MM.1S (cell line): ENCODE measurements at regions not wholly inside any gene's neighbourhood (a gene's known extent, or its start where the extent isn't known, plus 50 kb on each side); places are given as distances from the start of the nearest gene placed in this dataset.

ENCODE experiments used
- EZH2 ChIP-seq: fragments of 300-600 bp; sonication (generic); optimal IDR thresholded peaks from 2 replicates; pipeline ENCODE3; 2017; ENCODE audit warnings: low read depth, mild to moderate bottlenecking, antibody characterized with exemption, low read length, mixed read lengths
- EZH2phosphoT487 ChIP-seq: fragments of 300-600 bp; sonication (generic); IDR thresholded peaks from 2 replicates; pipeline ENCODE4 v1.6.1; 2018; ENCODE audit warnings: antibody characterized with exemption, low read length
- TF ChIP-seq, protein P1 (sequence below): fragments of 300-600 bp; sonication (generic); IDR thresholded peaks from 2 replicates; pipeline ENCODE4 v1.5.1; 2016; ENCODE audit warnings: antibody characterized with exemption, low read length, mixed read lengths

GRCh38 chr2:147639891-147640290 is 204.9 kb upstream of the ACVR2A start:
- TF ChIP-seq, protein P1, sequence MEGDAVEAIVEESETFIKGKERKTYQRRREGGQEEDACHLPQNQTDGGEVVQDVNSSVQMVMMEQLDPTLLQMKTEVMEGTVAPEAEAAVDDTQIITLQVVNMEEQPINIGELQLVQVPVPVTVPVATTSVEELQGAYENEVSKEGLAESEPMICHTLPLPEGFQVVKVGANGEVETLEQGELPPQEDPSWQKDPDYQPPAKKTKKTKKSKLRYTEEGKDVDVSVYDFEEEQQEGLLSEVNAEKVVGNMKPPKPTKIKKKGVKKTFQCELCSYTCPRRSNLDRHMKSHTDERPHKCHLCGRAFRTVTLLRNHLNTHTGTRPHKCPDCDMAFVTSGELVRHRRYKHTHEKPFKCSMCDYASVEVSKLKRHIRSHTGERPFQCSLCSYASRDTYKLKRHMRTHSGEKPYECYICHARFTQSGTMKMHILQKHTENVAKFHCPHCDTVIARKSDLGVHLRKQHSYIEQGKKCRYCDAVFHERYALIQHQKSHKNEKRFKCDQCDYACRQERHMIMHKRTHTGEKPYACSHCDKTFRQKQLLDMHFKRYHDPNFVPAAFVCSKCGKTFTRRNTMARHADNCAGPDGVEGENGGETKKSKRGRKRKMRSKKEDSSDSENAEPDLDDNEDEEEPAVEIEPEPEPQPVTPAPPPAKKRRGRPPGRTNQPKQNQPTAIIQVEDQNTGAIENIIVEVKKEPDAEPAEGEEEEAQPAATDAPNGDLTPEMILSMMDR = no peak
- no peak for TF ChIP-seq EZH2phosphoT487
- TF ChIP-seq EZH2 = no peak
